ENCODE measurements at regions not wholly inside any gene's neighbourhood (a gene's known extent, or its start where the extent isn't known, plus 50 kb on each side); places are given as distances from the start of the nearest gene placed in this dataset.

- TF ChIP-seq POLR2AphosphoS2 (conservative IDR thresholded peaks at IDR 0.05; ENCODE audit: low read length) = no peak
- no peak for TF ChIP-seq KDM1A (IDR thresholded peaks at IDR 0.05; ENCODE audit: low read depth)
- TF ChIP-seq POLR2A (IDR thresholded peaks at IDR 0.05; ENCODE audit: low read length) = no peak
- no peak for TF ChIP-seq EHMT2 (IDR thresholded peaks at IDR 0.05; ENCODE audit: low read depth)
- TF ChIP-seq PBX3 (IDR thresholded peaks at IDR 0.05) = peak; percentile 30; the same call in 1 of the 2 replicates
- no peak for TF ChIP-seq NR3C1 (IDR thresholded peaks at IDR 0.05)
- peak; percentile 9; the same call in 1 of the 2 replicates for TF ChIP-seq ZNF302 (CRISPR knock-in tag; IDR thresholded peaks at IDR 0.05)
- peak; percentile 65; the same call in 1 of the 2 replicates for TF ChIP-seq EHF (CRISPR knock-in tag; IDR thresholded peaks at IDR 0.05)
- TF ChIP-seq CHD4 (IDR thresholded peaks at IDR 0.05; ENCODE audit: borderline replicate concordance) = no peak
- peak; percentile 52; the same call in 1 of the 2 replicates for TF ChIP-seq RFX5 (IDR thresholded peaks at IDR 0.05)
- TF ChIP-seq FOXS1 (CRISPR knock-in tag; IDR thresholded peaks at IDR 0.05) = no peak
- TF ChIP-seq MAX (IDR thresholded peaks at IDR 0.05) = peak; percentile 84
- TF ChIP-seq ELK1 (IDR thresholded peaks at IDR 0.05; ENCODE audit: low read depth, low read length) = no peak
- peak; percentile 37; the same call in 1 of the 2 replicates for TF ChIP-seq USF2 (IDR thresholded peaks at IDR 0.05)
- peak; percentile 99 for TF ChIP-seq GATA3 (IDR thresholded peaks at IDR 0.05; ENCODE audit: borderline replicate concordance)
- TF ChIP-seq CEBPB (IDR thresholded peaks at IDR 0.05) = peak; percentile 29 to 66; a peak in 3 of 4 replicates
- peak; percentile 97 for TF ChIP-seq BCL3 (IDR thresholded peaks at IDR 0.05)
- 0 out of 2 replicates have a peak, but pooled peaks have one; percentile 40 for TF ChIP-seq FOSL2 (IDR thresholded peaks at IDR 0.05)
- TF ChIP-seq FOSL2 (CRISPR knock-in tag; IDR thresholded peaks at IDR 0.05) = peak; percentile 77
- TF ChIP-seq ZC3H11A (IDR thresholded peaks at IDR 0.05) = no peak
- peak; percentile 50; the same call in 1 of the 2 replicates for TF ChIP-seq HOXB5 (CRISPR knock-in tag; IDR thresholded peaks at IDR 0.05)
- TF ChIP-seq NFE2L2 (conservative IDR thresholded peaks at IDR 0.05; ENCODE audit: low read length) = no peak
These were observed 141.7 kb downstream of the RPLP1 start (continued) for GRCh38 chr15:69593981-69594966.

- Histone ChIP-seq H3K4me3 (peak overlapping the region; percentile 7; the same call in 1 of the 3 replicates), H3K4me1 (peaks cover 50% of the 10 kb centered on the region), H3K4me2 (peak overlapping the region; percentile 75), H3K9me3 (no peaks in the 10 kb centered on the region), H3K27ac (peak overlapping the region; percentile 62 to 73)
- TF ChIP-seq ZFP36 (IDR thresholded peaks at IDR 0.05; ENCODE audit: borderline replicate concordance, partially characterized antibody) (no peak), EHF (CRISPR knock-in tag; IDR thresholded peaks at IDR 0.05) (no peak), TP53 (CRISPR knock-in tag; IDR thresholded peaks at IDR 0.05) (0 out of 2 replicates have a peak, but pooled peaks have one; percentile 35)
- CTCF ChIA-PET = interaction anchor here (2.2 to 8.4 kb wide), 3 partner anchors 19 to 893 kb away, joined by 5 to 53 read pairs (median 14); no protein-coding TSS in a partner anchor
- ATAC-seq (peak; percentile 16 to 55), DNase-seq (ENCODE audit: low read depth in 1 of 2, low spot score in 1 of 2) (peak in 1 of 2 experiments; percentile 56), FAIRE-seq (no peak)
- WGBS (ENCODE audit: missing lambda C conversion rate) = 8% methylated on average over 10 of the region's 10 CpGs
- POLR2A ChIA-PET = interaction anchor here (0.6 to 2.0 kb wide), 3 partner anchors 38 to 913 kb away, joined by 4 to 18 read pairs (median 12); partner anchors contain the start of gene TLE3
These were observed 142.6 kb downstream of the RPLP1 start for GRCh38 chr15:69595009-69595791.
